ENCODE measurements at regions not wholly inside any gene's neighbourhood (a gene's known extent, or its start where the extent isn't known, plus 50 kb on each side); places are given as distances from the start of the nearest gene placed in this dataset.
"Not testable (repeated sequence)": the region's sequence is repeated elsewhere in the genome, so short reads cannot be mapped to it uniquely, and the experiment has no call there.

DNA sequence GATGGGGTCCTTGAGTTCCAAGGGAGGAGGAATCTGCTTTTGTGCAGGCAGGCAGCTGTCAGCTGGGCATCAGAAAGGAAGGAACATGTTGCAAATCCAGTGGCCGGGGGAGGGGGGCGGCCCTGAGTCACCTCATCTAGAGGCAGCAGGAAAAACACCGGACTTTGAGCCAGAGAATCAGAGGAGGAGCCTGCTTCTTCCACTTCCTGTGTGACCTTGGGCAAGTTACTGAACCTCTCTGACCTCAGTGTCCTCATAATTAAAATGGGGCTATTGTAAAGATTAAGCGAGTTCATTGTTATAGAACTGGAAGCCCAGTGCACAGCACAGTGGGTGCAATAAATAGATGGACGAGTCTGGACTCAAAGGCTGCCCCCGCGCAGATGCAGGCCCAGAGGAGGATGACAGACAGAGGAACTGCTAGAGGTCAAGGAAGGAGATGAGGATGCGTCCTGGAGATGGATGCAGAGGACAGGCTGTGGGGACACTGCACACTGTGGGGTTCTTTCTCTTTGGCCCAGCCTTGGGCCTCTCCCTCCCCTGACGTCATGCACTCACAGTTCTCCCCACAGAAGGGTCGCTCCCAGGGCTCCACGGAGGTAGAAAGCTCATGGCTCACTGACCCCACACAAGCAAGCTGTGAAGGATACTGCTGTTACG, 714.3 kb downstream of the MATN1 start:
- DNase-seq (ENCODE audit: low read depth, low spot score), result no peak

DNA sequence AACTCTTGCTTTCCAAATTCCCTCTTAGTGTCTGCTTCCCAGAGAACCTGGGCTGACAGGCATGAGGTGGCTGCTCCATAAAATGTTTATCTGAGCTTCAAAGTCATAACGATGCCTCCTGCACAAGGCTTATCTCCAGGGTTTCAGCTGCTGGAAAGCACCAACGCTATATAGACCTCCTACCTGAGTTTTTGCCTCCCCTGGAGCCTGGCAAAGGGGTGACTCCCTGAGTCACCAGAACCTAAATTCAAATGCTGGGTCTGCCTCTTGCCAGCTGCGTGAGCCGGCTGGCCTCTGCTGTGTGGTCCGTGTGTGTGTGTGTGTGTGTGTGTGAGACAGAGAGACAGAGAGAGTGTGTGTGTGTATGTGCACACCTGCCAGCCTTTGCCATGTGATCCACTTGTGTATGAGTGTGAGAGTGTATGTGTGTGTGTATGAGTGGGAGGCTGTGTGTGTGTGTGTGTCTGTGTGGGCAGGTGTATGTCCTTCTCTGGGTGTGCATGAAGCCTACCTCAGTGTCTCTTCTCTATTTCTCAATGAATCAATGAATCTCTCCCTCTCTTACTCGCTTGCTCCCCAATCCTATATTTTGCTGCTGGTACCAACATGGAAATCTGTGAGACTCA, 714.9 kb downstream of the MATN1 start:
- no peak for DNase-seq (ENCODE audit: low read depth, low spot score)

GRCh38 chr1:30005972-30006619, 717.3 kb downstream of the MATN1 start:
- DNase-seq (ENCODE audit: low read depth, low spot score), result no peak

GRCh38 chr1:30001732-30002039, 721.7 kb downstream of the MATN1 start:
- DNase-seq (ENCODE audit: low read depth, low spot score), result no peak

GRCh38 chr1:30001011-30001731, 722.2 kb downstream of the MATN1 start:
- no peak for DNase-seq (ENCODE audit: low read depth, low spot score)

DNA sequence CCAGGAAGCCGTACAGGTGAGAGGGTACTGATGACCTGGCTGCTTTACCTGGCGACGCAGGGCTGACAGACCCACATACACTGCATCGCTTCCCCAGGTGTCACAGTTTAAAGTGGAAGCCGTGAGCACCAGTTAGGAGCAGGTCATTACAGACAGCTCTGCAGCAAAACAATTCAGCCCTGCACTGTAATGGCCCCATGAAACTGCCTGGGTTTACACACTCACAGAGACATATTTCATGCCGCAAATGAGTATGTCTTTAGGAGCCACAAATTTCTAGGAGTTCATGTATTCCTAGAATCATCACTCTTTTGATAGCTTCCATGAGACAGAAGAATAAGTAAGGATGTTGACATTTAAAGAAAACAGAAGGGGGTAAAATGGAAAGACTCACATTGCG, 723.1 kb downstream of the MATN1 start:
- no peak for DNase-seq (ENCODE audit: low read depth, low spot score)

DNA sequence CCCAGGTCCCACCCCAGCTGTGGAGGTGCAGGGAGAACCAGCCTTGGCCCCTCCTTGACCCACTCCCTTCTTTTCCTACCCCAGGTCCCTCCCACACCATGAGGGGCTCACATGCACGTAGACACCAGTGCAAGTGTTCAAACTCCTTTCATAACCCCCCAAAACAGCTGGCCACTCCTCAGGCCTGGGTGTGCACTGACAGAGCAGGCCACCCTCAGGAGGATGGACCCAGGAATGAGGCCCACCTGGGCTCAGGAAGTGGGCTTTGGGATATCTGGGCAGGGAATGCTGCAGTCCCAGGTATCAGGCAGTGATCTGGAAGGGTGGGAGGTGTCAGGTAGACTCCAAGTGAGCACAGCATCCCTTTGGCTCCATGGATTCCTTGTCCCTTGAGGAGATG, 723.8 kb downstream of the MATN1 start:
- DNase-seq (ENCODE audit: low read depth, low spot score), result no peak

DNA sequence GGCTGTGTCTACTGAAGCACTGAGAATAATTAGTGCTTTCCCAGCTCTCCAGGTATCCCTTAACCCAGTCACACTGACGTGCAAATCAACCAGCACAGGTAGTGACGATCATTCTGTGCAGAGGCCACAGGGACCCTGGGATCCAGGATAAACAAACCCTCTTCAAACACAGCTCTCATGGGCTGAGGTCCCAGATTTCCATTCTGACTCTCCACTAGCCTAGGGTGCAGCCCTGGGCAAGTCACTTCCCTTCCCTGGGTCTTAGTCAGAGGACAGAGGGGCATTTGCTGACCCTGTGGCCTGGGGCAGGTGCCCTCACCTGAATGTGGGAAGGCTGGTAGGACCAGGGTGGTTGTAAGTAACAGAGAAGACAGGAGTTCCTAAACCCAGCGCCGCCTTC, 724.7 kb downstream of the MATN1 start:
- DNase-seq (ENCODE audit: low read depth, low spot score), result no peak

GRCh38 chr1:29997818-29998217, 725.6 kb downstream of the MATN1 start:
- not testable (repeated sequence) for DNase-seq (ENCODE audit: low read depth, low spot score)

GRCh38 chr1:29993950-29994349, 729.4 kb downstream of the MATN1 start:
- no peak for DNase-seq (ENCODE audit: low read depth, low spot score)

DNA sequence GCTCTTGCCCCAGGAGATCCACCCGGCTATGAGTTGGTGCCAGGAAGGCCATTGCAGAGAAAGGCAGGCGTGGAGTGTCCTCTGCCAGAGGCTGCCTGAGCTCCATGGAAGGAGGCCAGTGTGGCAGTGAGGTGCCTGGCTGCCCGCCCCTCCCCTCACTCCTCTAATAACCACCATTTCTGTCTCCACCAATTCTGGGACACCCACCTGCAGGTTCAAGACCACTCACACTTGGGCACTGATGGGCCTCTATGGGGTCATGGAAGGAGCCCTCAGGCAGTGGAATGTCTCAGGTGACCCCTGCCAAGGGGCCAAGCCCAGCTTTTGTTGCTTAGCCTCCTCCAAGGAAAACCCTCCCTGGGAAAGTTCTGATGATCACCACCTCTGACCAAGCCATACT, 731.6 kb downstream of the MATN1 start:
- no peak for DNase-seq (ENCODE audit: low read depth, low spot score)

DNA sequence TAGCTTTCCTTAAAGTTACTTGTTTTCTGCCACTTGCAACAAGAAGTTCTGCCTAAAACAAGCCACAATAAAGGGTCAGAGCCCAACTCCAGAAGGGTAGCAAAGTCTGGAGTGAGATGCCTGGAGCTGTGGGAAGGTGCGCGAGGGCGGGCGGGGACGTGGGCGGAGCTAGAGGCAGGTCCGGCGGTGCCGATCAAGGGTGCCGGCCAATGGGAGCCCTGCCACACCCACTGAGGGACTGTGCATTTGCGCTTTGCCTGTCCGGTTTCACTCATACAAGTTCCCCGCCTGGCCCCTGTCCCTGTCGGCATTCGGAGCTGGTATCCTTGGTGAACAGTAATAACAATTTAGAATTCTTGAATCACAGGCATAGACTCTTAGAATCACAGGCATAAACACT, 732.4 kb downstream of the MATN1 start:
- no peak for DNase-seq (ENCODE audit: low read depth, low spot score)

- no peak for DNase-seq (ENCODE audit: low read depth, low spot score)
These were observed 733.1 kb downstream of the MATN1 start for GRCh38 chr1:29990304-29990703.

GRCh38 chr1:29986986-29987385, 736.4 kb downstream of the MATN1 start:
- DNase-seq (ENCODE audit: low read depth, low spot score), result no peak

DNA sequence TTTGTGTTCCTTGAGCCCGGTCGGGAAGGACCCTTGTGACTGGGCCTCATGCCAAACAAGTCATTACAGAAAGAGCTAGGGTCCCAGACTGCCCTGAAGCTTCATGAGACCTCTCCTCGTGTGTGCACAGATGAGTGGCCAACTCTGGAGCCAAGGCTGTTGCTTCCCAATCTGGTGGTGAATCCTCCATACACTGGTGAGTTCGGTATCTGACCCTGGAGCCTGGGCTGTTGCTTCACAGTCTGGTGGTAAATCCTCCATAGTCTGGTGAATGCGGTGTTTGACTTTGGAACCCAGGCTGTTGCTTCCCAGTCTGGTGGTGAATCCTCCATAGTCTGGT, 737.8 kb downstream of the MATN1 start:
- no peak for DNase-seq (ENCODE audit: low read depth, low spot score)

- DNase-seq (ENCODE audit: low read depth, low spot score), result no peak
These were observed 738.4 kb downstream of the MATN1 start for GRCh38 chr1:29984862-29985605.

DNA sequence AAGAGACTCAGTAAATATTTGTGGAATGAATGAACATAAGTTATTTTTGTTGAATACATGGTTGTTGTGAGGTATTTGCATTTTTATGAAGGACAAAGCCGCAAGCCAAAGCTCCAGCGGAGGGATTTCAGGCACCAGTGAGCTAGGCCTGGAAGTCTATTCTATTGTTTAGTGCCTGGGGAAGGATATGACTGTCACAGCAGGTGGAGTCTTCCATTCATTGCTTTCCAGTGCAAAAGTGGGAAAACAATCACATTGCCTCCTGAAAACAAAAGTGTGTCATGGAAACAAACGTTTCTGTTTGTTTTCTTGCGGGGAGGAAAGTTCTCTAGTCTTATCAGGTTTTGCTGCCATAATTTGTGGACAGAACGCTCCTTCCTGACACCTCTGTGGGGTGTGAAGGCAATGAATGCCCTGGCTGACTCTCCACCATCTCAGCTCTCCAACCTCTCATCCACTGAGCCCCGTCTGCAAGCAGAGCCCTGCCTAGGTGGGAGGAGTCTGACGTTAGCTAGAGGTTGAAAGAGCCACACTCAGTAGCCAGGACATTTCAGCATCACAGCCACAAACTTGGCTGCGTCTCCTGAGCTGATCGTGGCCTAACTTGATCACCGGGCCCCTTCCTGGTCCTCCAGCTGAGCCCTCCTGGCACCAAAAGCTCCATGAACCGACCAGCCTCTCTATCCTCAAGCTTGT, 739.1 kb downstream of the MATN1 start:
- no peak for DNase-seq (ENCODE audit: low read depth, low spot score)

DNA sequence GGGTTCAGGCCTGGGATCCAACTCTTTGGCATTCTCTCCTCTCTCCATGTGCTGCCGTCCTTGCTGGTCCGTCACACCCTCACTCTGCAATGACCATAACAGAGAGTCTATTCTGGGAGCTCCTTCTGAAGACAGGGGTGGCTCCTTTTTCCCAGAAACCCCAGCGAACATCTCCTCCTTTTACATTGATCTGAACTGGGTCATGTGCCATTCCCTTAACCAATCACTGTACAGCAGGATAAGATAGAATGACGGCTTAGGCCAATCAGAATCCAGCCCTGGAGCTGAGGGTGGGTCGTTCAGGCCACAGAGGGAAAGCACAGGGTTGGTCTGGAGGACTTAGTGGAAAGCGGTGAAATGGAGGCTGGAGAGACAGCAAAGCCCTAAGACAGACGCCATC, 740.1 kb downstream of the MATN1 start:
- DNase-seq (ENCODE audit: low read depth, low spot score), result no peak

DNA sequence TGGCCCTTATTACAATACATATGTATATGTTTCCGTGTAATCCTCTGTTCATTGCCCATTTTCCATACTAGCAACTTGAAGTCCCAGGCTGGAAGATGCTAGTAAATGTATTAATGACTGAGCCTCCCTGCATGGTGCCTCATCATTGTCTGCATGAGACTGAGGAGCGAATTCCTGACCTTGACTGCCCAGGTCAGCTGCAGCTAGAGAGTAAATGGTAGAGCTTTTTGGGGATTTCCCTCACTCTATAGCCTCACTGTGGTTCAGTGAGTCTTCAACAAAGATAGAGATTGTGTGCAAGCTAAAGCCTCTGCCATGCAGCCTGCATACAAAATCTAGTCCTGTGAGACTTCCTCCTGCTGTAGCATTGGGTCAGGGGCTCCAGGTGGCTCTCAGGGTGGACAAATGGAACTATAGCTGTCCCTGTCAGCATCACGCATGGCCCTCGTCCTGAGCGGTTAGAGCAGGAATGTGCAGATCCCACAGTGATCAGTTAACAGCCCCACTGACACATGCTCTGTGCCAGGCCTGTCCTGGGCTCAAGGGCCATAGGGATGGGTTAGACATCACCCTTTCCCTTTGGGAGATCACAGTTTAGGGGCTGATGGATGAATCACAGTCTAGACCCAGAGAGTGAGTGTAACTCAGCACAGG, 741.7 kb downstream of the MATN1 start:
- DNase-seq (ENCODE audit: low read depth, low spot score), result no peak

- no peak for DNase-seq (ENCODE audit: low read depth, low spot score)
These were observed 741.2 kb downstream of the PTPRU start for GRCh38 chr1:29977550-29977949.

All from iPS DF 19.7 (cell line).